ENCODE measurements at regions not wholly inside any gene's neighbourhood (a gene's known extent, or its start where the extent isn't known, plus 50 kb on each side); places are given as distances from the start of the nearest gene placed in this dataset.

GRCh38 chr4:27574743-27575142 lies 714.1 kb downstream of the STIM2 start:
- no peak overlapping the region for H3K27ac ChIP-seq (ENCODE audit: low read depth in 2 of 2, low read length in 2 of 2)
- no peaks in the 10 kb centered on the region for H3K9me3 ChIP-seq (ENCODE audit: control insufficient read depth in 2 of 2, low read length in 2 of 2)
- H3K4me3 ChIP-seq (ENCODE audit: low read length in 2 of 2): no peak overlapping the region
- no peak overlapping the region for H3K9ac ChIP-seq (ENCODE audit: low read depth in 1 of 2, low read length in 2 of 2)
- no peaks in the 10 kb centered on the region for H3K4me1 ChIP-seq (ENCODE audit: control insufficient read depth in 2 of 2, insufficient read depth in 2 of 2, low read length in 2 of 2)
- no peaks in the 10 kb centered on the region for H3K27me3 ChIP-seq (ENCODE audit: control insufficient read depth in 2 of 2, insufficient read depth in 2 of 2, low read length in 2 of 2)
- H3K36me3 ChIP-seq (ENCODE audit: control insufficient read depth in 2 of 2, insufficient read depth in 2 of 2, low read length in 2 of 2): no peaks in the 10 kb centered on the region

DNA sequence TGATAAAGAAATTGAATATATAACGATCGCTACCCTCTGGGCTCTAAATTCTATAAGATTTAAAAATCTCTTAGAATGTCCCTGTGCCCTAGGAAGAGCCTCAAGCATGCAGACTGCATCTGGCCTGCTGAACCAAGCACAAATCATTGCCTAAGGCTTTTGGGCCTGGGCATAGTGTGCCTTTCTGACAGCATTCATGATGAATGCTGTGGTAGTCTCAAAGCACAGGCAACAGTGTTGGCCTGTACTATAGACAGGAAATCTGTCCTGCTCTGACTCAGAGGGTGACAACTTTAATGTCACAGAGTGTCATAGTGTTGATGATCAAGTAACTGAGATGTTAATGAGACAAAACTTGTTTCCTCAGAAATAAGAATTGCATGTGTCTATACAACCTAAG lies 717.3 kb downstream of the STIM2 start:
- H3K27ac ChIP-seq (ENCODE audit: low read depth in 2 of 2, low read length in 2 of 2): no peak overlapping the region
- no peak overlapping the region for H3K4me3 ChIP-seq (ENCODE audit: low read length in 2 of 2)
- H3K9ac ChIP-seq (ENCODE audit: low read depth in 1 of 2, low read length in 2 of 2): no peak overlapping the region
- H3K4me1 ChIP-seq (ENCODE audit: control insufficient read depth in 2 of 2, insufficient read depth in 2 of 2, low read length in 2 of 2): no peaks in the 10 kb centered on the region
- H3K9me3 ChIP-seq (ENCODE audit: control insufficient read depth in 2 of 2, low read length in 2 of 2): no peaks in the 10 kb centered on the region
- H3K27me3 ChIP-seq (ENCODE audit: control insufficient read depth in 2 of 2, insufficient read depth in 2 of 2, low read length in 2 of 2): no peaks in the 10 kb centered on the region
- H3K36me3 ChIP-seq (ENCODE audit: control insufficient read depth in 2 of 2, insufficient read depth in 2 of 2, low read length in 2 of 2): no peaks in the 10 kb centered on the region

DNA sequence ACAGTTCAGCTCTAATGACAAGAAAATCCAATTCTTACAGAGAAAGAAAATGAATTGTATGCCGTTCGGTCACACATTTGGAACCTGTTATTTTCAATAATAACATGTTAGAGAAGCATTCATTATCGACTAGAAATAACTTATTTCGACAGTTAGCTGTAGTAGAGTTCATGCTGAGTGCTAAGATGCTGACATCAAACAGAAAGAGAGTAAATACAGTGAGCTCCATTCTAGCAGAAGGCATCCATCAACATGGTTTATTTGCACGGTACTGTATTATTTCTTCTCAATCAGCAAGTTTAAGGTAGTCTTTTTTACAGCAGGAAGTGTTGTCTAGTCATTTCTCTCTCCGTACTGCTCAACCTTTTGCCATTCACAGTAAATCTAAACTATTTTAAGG lies 732.1 kb downstream of the STIM2 start:
- Histone ChIP-seq H3K9me3 (ENCODE audit: control insufficient read depth in 2 of 2, low read length in 2 of 2) (no peaks in the 10 kb centered on the region), H3K27ac (ENCODE audit: low read depth in 2 of 2, low read length in 2 of 2) (no peak overlapping the region), H3K27me3 (ENCODE audit: control insufficient read depth in 2 of 2, insufficient read depth in 2 of 2, low read length in 2 of 2) (no peaks in the 10 kb centered on the region), H3K9ac (ENCODE audit: low read depth in 1 of 2, low read length in 2 of 2) (no peak overlapping the region), H3K36me3 (ENCODE audit: control insufficient read depth in 2 of 2, insufficient read depth in 2 of 2, low read length in 2 of 2) (no peaks in the 10 kb centered on the region), H3K4me3 (ENCODE audit: low read length in 2 of 2) (no peak overlapping the region), H3K4me1 (ENCODE audit: control insufficient read depth in 2 of 2, insufficient read depth in 2 of 2, low read length in 2 of 2) (no peaks in the 10 kb centered on the region)

- no peaks in the 10 kb centered on the region for H3K27me3 ChIP-seq (ENCODE audit: control insufficient read depth in 2 of 2, insufficient read depth in 2 of 2, low read length in 2 of 2)
- H3K36me3 ChIP-seq (ENCODE audit: control insufficient read depth in 2 of 2, insufficient read depth in 2 of 2, low read length in 2 of 2): no peaks in the 10 kb centered on the region
- H3K9ac ChIP-seq (ENCODE audit: low read depth in 1 of 2, low read length in 2 of 2): no peak overlapping the region
Observed at GRCh38 chr4:27594922-27595321, 734.3 kb downstream of the STIM2 start.

DNA sequence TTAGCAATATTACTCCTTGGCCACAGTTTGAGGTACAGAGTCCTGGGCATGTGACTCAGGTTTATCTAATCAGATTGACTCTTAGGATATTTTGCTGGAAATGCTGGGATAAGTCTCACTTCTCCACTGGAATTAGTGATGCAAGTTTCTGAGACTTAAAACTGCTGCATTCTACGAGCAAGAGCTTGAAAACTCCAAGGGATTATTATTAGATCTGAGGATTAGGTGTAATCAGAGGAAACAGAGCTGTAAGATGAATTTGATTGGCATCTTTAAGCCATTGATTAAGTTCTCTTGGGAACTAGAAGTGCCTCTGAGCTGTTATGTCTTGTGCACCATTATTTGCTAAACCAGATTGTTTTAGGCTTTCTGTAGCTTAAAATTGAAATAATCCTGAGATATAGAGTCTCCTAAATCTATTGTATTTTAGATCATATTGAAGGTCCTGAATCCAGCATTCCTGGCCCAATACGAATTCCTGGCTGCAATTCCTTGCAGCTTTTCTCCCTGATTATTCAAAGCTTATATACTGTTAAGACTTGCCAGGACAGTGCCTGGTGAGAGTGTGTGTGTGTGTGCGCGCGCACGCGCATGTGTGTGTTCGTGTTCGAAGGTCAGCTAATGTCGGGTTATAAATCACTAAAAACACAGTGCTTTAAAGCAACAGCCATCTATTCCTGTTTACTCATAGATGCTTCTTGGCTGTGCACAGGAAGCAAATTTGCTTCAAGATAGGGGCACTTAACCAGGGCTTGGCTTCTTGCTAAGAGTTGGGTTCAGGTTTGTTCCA lies 735.1 kb downstream of the STIM2 start:
- Histone ChIP-seq H3K36me3 (ENCODE audit: control insufficient read depth in 2 of 2, insufficient read depth in 2 of 2, low read length in 2 of 2) (no peaks in the 10 kb centered on the region), H3K27me3 (ENCODE audit: control insufficient read depth in 2 of 2, insufficient read depth in 2 of 2, low read length in 2 of 2) (no peaks in the 10 kb centered on the region), H3K27ac (ENCODE audit: low read depth in 2 of 2, low read length in 2 of 2) (no peak overlapping the region)

More at GRCh38 chr4:27594922-27595321, 734.3 kb downstream of the STIM2 start:
- Histone ChIP-seq H3K9me3 (ENCODE audit: control insufficient read depth in 2 of 2, low read length in 2 of 2) (no peaks in the 10 kb centered on the region), H3K4me1 (ENCODE audit: control insufficient read depth in 2 of 2, insufficient read depth in 2 of 2, low read length in 2 of 2) (no peaks in the 10 kb centered on the region), H3K4me3 (ENCODE audit: low read length in 2 of 2) (no peak overlapping the region), H3K27ac (ENCODE audit: low read depth in 2 of 2, low read length in 2 of 2) (no peak overlapping the region)

GRCh38 chr4:27602172-27602571 lies 741.5 kb downstream of the STIM2 start:
- no peaks in the 10 kb centered on the region for H3K27me3 ChIP-seq (ENCODE audit: control insufficient read depth in 2 of 2, insufficient read depth in 2 of 2, low read length in 2 of 2)
- no peaks in the 10 kb centered on the region for H3K4me1 ChIP-seq (ENCODE audit: control insufficient read depth in 2 of 2, insufficient read depth in 2 of 2, low read length in 2 of 2)
- no peaks in the 10 kb centered on the region for H3K36me3 ChIP-seq (ENCODE audit: control insufficient read depth in 2 of 2, insufficient read depth in 2 of 2, low read length in 2 of 2)
- no peak overlapping the region for H3K9ac ChIP-seq (ENCODE audit: low read depth in 1 of 2, low read length in 2 of 2)
- no peak overlapping the region for H3K27ac ChIP-seq (ENCODE audit: low read depth in 2 of 2, low read length in 2 of 2)
- H3K9me3 ChIP-seq (ENCODE audit: control insufficient read depth in 2 of 2, low read length in 2 of 2): no peaks in the 10 kb centered on the region
- no peak overlapping the region for H3K4me3 ChIP-seq (ENCODE audit: low read length in 2 of 2)

More for the DNA sequence above, 735.1 kb downstream of the STIM2 start:
- Histone ChIP-seq H3K9me3 (ENCODE audit: control insufficient read depth in 2 of 2, low read length in 2 of 2) (no peaks in the 10 kb centered on the region), H3K4me1 (ENCODE audit: control insufficient read depth in 2 of 2, insufficient read depth in 2 of 2, low read length in 2 of 2) (no peaks in the 10 kb centered on the region), H3K4me3 (ENCODE audit: low read length in 2 of 2) (no peak overlapping the region), H3K9ac (ENCODE audit: low read depth in 1 of 2, low read length in 2 of 2) (no peak overlapping the region)

DNA sequence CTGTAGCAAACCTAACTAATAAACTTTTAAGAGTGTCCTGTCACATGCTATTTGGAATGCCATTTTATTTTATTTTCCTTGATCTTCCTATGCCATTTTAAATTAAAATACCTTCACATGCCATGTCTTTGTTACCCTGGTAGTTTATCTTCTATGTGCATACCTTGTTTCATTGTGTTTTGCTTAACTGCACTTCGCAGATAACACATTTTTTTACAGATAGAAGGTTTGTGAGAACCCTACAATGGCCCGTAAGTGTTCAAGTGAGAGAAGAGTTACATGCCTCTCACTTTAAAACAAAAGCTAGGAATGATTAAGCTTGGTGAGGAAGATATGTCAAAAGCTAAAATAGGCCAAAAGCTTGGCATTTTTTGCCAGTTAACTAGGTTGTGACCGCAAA lies 744.1 kb downstream of the STIM2 start:
- H3K4me3 ChIP-seq (ENCODE audit: low read length in 2 of 2): no peak overlapping the region
- H3K36me3 ChIP-seq (ENCODE audit: control insufficient read depth in 2 of 2, insufficient read depth in 2 of 2, low read length in 2 of 2): no peaks in the 10 kb centered on the region
- no peaks in the 10 kb centered on the region for H3K9me3 ChIP-seq (ENCODE audit: control insufficient read depth in 2 of 2, low read length in 2 of 2)
- no peak overlapping the region for H3K27ac ChIP-seq (ENCODE audit: low read depth in 2 of 2, low read length in 2 of 2)
- H3K4me1 ChIP-seq (ENCODE audit: control insufficient read depth in 2 of 2, insufficient read depth in 2 of 2, low read length in 2 of 2): no peaks in the 10 kb centered on the region
- H3K27me3 ChIP-seq (ENCODE audit: control insufficient read depth in 2 of 2, insufficient read depth in 2 of 2, low read length in 2 of 2): no peaks in the 10 kb centered on the region
- H3K9ac ChIP-seq (ENCODE audit: low read depth in 1 of 2, low read length in 2 of 2): no peak overlapping the region

DNA sequence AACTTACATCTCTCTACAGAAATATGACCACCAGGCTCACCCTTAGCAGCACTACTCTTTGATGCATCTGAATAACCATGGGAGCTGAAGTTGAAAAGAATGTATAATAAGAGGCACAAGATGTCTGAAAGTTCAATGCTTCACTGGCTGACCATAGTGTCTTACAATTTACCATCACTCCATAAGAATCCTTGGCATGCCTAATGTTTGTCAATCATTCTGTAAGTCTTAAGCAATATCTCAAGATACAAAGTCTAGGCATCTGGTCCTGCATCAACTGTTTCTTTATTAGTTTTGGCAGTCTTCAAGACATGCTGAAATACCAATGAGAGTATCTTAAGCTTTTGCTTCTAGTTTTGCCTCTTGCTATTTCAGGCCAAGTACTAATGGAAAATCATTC lies 755.5 kb downstream of the STIM2 start:
- Histone ChIP-seq H3K27me3 (ENCODE audit: control insufficient read depth in 2 of 2, insufficient read depth in 2 of 2, low read length in 2 of 2) (no peaks in the 10 kb centered on the region), H3K36me3 (ENCODE audit: control insufficient read depth in 2 of 2, insufficient read depth in 2 of 2, low read length in 2 of 2) (no peaks in the 10 kb centered on the region), H3K9ac (ENCODE audit: low read depth in 1 of 2, low read length in 2 of 2) (no peak overlapping the region), H3K27ac (ENCODE audit: low read depth in 2 of 2, low read length in 2 of 2) (no peak overlapping the region), H3K4me1 (ENCODE audit: control insufficient read depth in 2 of 2, insufficient read depth in 2 of 2, low read length in 2 of 2) (no peaks in the 10 kb centered on the region), H3K9me3 (ENCODE audit: control insufficient read depth in 2 of 2, low read length in 2 of 2) (no peaks in the 10 kb centered on the region), H3K4me3 (ENCODE audit: low read length in 2 of 2) (no peak overlapping the region)

DNA sequence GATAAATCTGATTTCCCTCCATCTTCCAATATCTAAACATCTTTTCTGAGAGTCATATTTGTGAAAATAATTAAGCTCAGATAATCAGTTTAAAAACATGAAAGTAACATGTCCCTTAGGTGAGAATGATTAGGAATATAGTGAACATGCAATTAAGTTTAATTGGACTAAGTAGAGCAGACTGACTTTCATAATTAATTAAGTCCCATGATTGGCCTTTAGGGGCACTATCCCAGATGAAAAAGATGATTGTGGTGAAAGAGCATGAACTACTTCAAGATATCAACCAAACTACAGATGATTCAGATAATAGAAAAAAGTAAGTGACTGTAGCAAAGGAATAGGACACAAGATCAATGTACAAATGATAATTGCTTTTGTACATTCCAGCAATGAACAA lies 758.8 kb downstream of the STIM2 start:
- no peak overlapping the region for H3K27ac ChIP-seq (ENCODE audit: low read depth in 2 of 2, low read length in 2 of 2)
- H3K36me3 ChIP-seq (ENCODE audit: control insufficient read depth in 2 of 2, insufficient read depth in 2 of 2, low read length in 2 of 2): no peaks in the 10 kb centered on the region
- no peak overlapping the region for H3K4me3 ChIP-seq (ENCODE audit: low read length in 2 of 2)
- H3K9me3 ChIP-seq (ENCODE audit: control insufficient read depth in 2 of 2, low read length in 2 of 2): no peaks in the 10 kb centered on the region
- H3K9ac ChIP-seq (ENCODE audit: low read depth in 1 of 2, low read length in 2 of 2): no peak overlapping the region
- H3K27me3 ChIP-seq (ENCODE audit: control insufficient read depth in 2 of 2, insufficient read depth in 2 of 2, low read length in 2 of 2): no peaks in the 10 kb centered on the region
- no peaks in the 10 kb centered on the region for H3K4me1 ChIP-seq (ENCODE audit: control insufficient read depth in 2 of 2, insufficient read depth in 2 of 2, low read length in 2 of 2)

GRCh38 chr4:27620886-27621285 lies 760.2 kb downstream of the STIM2 start:
- Histone ChIP-seq H3K36me3 (ENCODE audit: control insufficient read depth in 2 of 2, insufficient read depth in 2 of 2, low read length in 2 of 2) (no peaks in the 10 kb centered on the region), H3K27ac (ENCODE audit: low read depth in 2 of 2, low read length in 2 of 2) (no peak overlapping the region), H3K9me3 (ENCODE audit: control insufficient read depth in 2 of 2, low read length in 2 of 2) (no peaks in the 10 kb centered on the region), H3K9ac (ENCODE audit: low read depth in 1 of 2, low read length in 2 of 2) (no peak overlapping the region), H3K4me1 (ENCODE audit: control insufficient read depth in 2 of 2, insufficient read depth in 2 of 2, low read length in 2 of 2) (no peaks in the 10 kb centered on the region), H3K27me3 (ENCODE audit: control insufficient read depth in 2 of 2, insufficient read depth in 2 of 2, low read length in 2 of 2) (no peaks in the 10 kb centered on the region), H3K4me3 (ENCODE audit: low read length in 2 of 2) (no peak overlapping the region)

Data from mucosa of rectum (tissue), 2 donors.